Tibial nerve (tissue), 4 donors: ENCODE measurements at regions not wholly inside any gene's neighbourhood (a gene's known extent, or its start where the extent isn't known, plus 50 kb on each side); places are given as distances from the start of the nearest gene placed in this dataset.

Experiments
- DNase-seq, 2 donors: peaks; one replicate each; pipeline ENCODE4 v3.0.0-alpha.2; 2019; ENCODE audit warnings: low spot score in 2 of 2
- H3K27ac ChIP-seq, 4 donors: fragments of 200-600 bp; sonication (generic) in 3 of 4; one replicate each; pipeline ENCODE4 v1.5.1; 2017 to 2019; ENCODE audit warnings: mild to moderate bottlenecking in 1 of 4
- H3K27me3 ChIP-seq, 2 donors: fragments of 200-600 bp; sonication (generic) in 1 of 2; one replicate each; pipeline versions ENCODE4 v1.5.1 to v1.6.0; 2017 to 2019
- H3K36me3 ChIP-seq, 3 donors: fragments of 200-600 bp; sonication (generic); one replicate each; pipeline ENCODE4 v1.5.1; 2018 to 2019
- H3K4me1 ChIP-seq, 4 donors: fragments of 200-600 bp; sonication (generic) in 3 of 4; one replicate each; pipeline ENCODE4 v1.5.1; 2017 to 2019
- H3K4me3 ChIP-seq, 4 donors: fragments of 200-600 bp; sonication (generic) in 3 of 4; one replicate each; pipeline ENCODE4 v1.5.1; 2017 to 2019; ENCODE audit warnings: mild to moderate bottlenecking in 1 of 4, moderate library complexity in 1 of 4
- H3K9me3 ChIP-seq, 4 donors: fragments of 200-600 bp; sonication (generic) in 3 of 4; one replicate each; pipeline ENCODE4 v1.5.1; 2017 to 2019
- EP300 ChIP-seq, 2 donors: sonication (generic); formaldehyde crosslinking; IDR thresholded peaks; one replicate each; pipeline ENCODE4 v1.6.1; 2017; ENCODE audit warnings: antibody characterized with exemption in 2 of 2, mild to moderate bottlenecking in 1 of 2
- POLR2A ChIP-seq, 2 donors: fragments of 450-650 bp; IDR thresholded peaks; one replicate each; pipeline ENCODE4 v1.6.1; 2017; ENCODE audit warnings: antibody characterized with exemption in 2 of 2, mild to moderate bottlenecking in 2 of 2, moderate library complexity in 2 of 2
- WGBS, 2 donors: methylation state at CpG; one replicate each; pipeline ENCODE4 v1.1.5; 2018; 5-methylcytosine and 5-hydroxymethylcytosine counted together
- TF ChIP-seq, protein P1 (sequence below), 5 experiments: fragments of 200-600 bp in 3 of 5; fragments of 450-650 bp in 2 of 5; sonication (generic) in 3 of 5; IDR thresholded peaks; one replicate each; pipeline ENCODE4 v1.5.1; 2016 to 2019; ENCODE audit warnings: antibody characterized with exemption in 5 of 5, mild to moderate bottlenecking in 3 of 5, moderate library complexity in 2 of 5

- TF ChIP-seq POLR2A (IDR thresholded peaks at IDR 0.05) (no peak), EP300 (IDR thresholded peaks at IDR 0.05) (no peak)
- TF ChIP-seq, protein P1, sequence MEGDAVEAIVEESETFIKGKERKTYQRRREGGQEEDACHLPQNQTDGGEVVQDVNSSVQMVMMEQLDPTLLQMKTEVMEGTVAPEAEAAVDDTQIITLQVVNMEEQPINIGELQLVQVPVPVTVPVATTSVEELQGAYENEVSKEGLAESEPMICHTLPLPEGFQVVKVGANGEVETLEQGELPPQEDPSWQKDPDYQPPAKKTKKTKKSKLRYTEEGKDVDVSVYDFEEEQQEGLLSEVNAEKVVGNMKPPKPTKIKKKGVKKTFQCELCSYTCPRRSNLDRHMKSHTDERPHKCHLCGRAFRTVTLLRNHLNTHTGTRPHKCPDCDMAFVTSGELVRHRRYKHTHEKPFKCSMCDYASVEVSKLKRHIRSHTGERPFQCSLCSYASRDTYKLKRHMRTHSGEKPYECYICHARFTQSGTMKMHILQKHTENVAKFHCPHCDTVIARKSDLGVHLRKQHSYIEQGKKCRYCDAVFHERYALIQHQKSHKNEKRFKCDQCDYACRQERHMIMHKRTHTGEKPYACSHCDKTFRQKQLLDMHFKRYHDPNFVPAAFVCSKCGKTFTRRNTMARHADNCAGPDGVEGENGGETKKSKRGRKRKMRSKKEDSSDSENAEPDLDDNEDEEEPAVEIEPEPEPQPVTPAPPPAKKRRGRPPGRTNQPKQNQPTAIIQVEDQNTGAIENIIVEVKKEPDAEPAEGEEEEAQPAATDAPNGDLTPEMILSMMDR (IDR thresholded peaks at IDR 0.05) = no peak
- no peak for DNase-seq
- H3K9me3 ChIP-seq = no peaks in the 10 kb centered on the region
- WGBS, 2 donors = 77 to 87% methylated on average over 9 of the region's 9 CpGs
- H3K4me1 ChIP-seq = peaks cover 0 to 27% (median 3%) of the 10 kb centered on the region in 4 donors
- H3K36me3 ChIP-seq = no peaks in the 10 kb centered on the region
- no peaks in the 10 kb centered on the region for H3K27me3 ChIP-seq
- no peak overlapping the region for H3K4me3 ChIP-seq
- no peak overlapping the region for H3K27ac ChIP-seq
Observed at GRCh38 chr15:95709959-95710695, 620.4 kb upstream of the NR2F2 start.

- peak overlapping the region in 3 of 4 donors; percentile 23 to 76 (median 72) for H3K27ac ChIP-seq
- H3K9me3 ChIP-seq = no peaks in the 10 kb centered on the region
- H3K4me3 ChIP-seq = no peak overlapping the region
- DNase-seq = no peak
- WGBS, 2 donors = 5 to 18% methylated on average over 1 of the region's 1 CpG
- TF ChIP-seq, protein P1 (IDR thresholded peaks at IDR 0.05) = no peak
- TF ChIP-seq EP300 (IDR thresholded peaks at IDR 0.05) (no peak), POLR2A (IDR thresholded peaks at IDR 0.05) (no peak)
- peaks cover 0 to 50% (median 13%) of the 10 kb centered on the region in 4 donors for H3K4me1 ChIP-seq
- H3K27me3 ChIP-seq = no peaks in the 10 kb centered on the region
- H3K36me3 ChIP-seq = no peaks in the 10 kb centered on the region
Observed at GRCh38 chr15:95712785-95713184, 617.7 kb upstream of the NR2F2 start.

- no peaks in the 10 kb centered on the region for H3K36me3 ChIP-seq
- no peak overlapping the region for H3K4me3 ChIP-seq
- H3K27me3 ChIP-seq = no peaks in the 10 kb centered on the region
- H3K4me1 ChIP-seq = peaks cover 0 to 51% (median 13%) of the 10 kb centered on the region in 4 donors
- H3K9me3 ChIP-seq = no peaks in the 10 kb centered on the region
- peak overlapping the region; percentile 23 to 76 (median 58) for H3K27ac ChIP-seq
- no peak for TF ChIP-seq EP300 (IDR thresholded peaks at IDR 0.05)
- TF ChIP-seq POLR2A (IDR thresholded peaks at IDR 0.05) = no peak
- TF ChIP-seq, protein P1 (IDR thresholded peaks at IDR 0.05) = no peak
- 24 to 26% methylated on average over 5 of the region's 5 CpGs for WGBS, 2 donors
- DNase-seq = no peak
Observed at GRCh38 chr15:95713324-95713723, 617.2 kb upstream of the NR2F2 start.

- TF ChIP-seq, protein P1 (IDR thresholded peaks at IDR 0.05) = no peak
- no peak for TF ChIP-seq EP300 (IDR thresholded peaks at IDR 0.05)
- TF ChIP-seq POLR2A (IDR thresholded peaks at IDR 0.05) = no peak
- DNase-seq = no peak
- no peaks in the 10 kb centered on the region for H3K36me3 ChIP-seq
- H3K27ac ChIP-seq = peak overlapping the region in 3 of 4 donors; percentile 5 to 76 (median 72)
- H3K27me3 ChIP-seq = no peaks in the 10 kb centered on the region
- WGBS, 2 donors = 41 to 43% methylated on average over 3 of the region's 3 CpGs
- H3K4me1 ChIP-seq = peaks cover 0 to 55% (median 13%) of the 10 kb centered on the region in 4 donors
- H3K4me3 ChIP-seq = no peak overlapping the region
- no peaks in the 10 kb centered on the region for H3K9me3 ChIP-seq
Observed at GRCh38 chr15:95715116-95715903, 615.2 kb upstream of the NR2F2 start.
